Thyroid gland (tissue), 4 donors: ENCODE measurements at regions not wholly inside any gene's neighbourhood (a gene's known extent, or its start where the extent isn't known, plus 50 kb on each side); places are given as distances from the start of the nearest gene placed in this dataset.
"Not testable (repeated sequence)": the region's sequence is repeated elsewhere in the genome, so short reads cannot be mapped to it uniquely, and the experiment has no call there.

Source experiments
- DNase-seq, 2 donors: peaks; one replicate each; pipeline ENCODE4 v3.0.0-alpha.2; 2019
- H3K27ac ChIP-seq, 3 donors: fragments of 200-600 bp; sonication (generic); 1 replicate in 2 of 3; 2 replicates in 1 of 3; pipeline ENCODE4 v1.5.1; 2016 to 2019; ENCODE audit warnings: mild to moderate bottlenecking in 1 of 3, moderate library complexity in 1 of 3
- H3K27me3 ChIP-seq: fragments of 200-600 bp; sonication (generic); one replicate; pipeline ENCODE4 v1.5.1; 2019
- H3K36me3 ChIP-seq, 2 donors: fragments of 200-600 bp; sonication (generic); one replicate each; pipeline ENCODE4 v1.5.1; 2016 to 2019
- H3K4me1 ChIP-seq, 2 donors: fragments of 200-600 bp; sonication (generic); one replicate each; pipeline ENCODE4 v1.5.1; 2017 to 2019
- H3K4me3 ChIP-seq, 3 donors: fragments of 200-600 bp; sonication (generic); replicated peaks in 1 of 3; 1 replicate in 2 of 3; 2 replicates in 1 of 3; pipeline ENCODE4 v1.5.1; 2016; ENCODE audit warnings: mild to moderate bottlenecking in 1 of 3
- H3K9me3 ChIP-seq: fragments of 200-600 bp; sonication (generic); one replicate; pipeline ENCODE4 v1.5.1; 2017
- CTCF ChIP-seq, 6 experiments: fragments of 200-600 bp in 3 of 6; fragments of 450-650 bp in 3 of 6; sonication (generic) in 3 of 6; IDR thresholded peaks; one replicate each; pipeline ENCODE4 v1.5.1; 2016 to 2019; ENCODE audit warnings: antibody characterized with exemption in 6 of 6, mild to moderate bottlenecking in 2 of 6, inconsistent platforms in 1 of 6, moderate library complexity in 1 of 6
- POLR2A ChIP-seq, 2 donors: fragments of 450-650 bp; IDR thresholded peaks; one replicate each; pipeline ENCODE4 v1.6.1; 2017; ENCODE audit warnings: antibody characterized with exemption in 2 of 2, mild to moderate bottlenecking in 2 of 2, moderate library complexity in 1 of 2
- WGBS, 2 donors: methylation state at CpG; one replicate each; pipeline ENCODE4 v1.1.5; 2017; 5-methylcytosine and 5-hydroxymethylcytosine counted together
- intact Hi-C: fragments of 100-400 bp; cut with DNase I; formaldehyde crosslinking; loops from one replicate; pipeline ENCODE4 v1.15.1; 2023

- H3K27me3 ChIP-seq = no peaks in the 10 kb centered on the region
- H3K9me3 ChIP-seq = no peaks in the 10 kb centered on the region
- no peaks in the 10 kb centered on the region for H3K36me3 ChIP-seq
- 16 to 18% methylated on average over 10 of the region's 10 CpGs for WGBS, 2 donors
- H3K4me1 ChIP-seq = peaks cover 11 to 14% of the 10 kb centered on the region in 2 donors
- intact Hi-C loops = no loop called here
- H3K27ac ChIP-seq = peak overlapping the region in 2 of 3 donors; percentile 51 to 62
- TF ChIP-seq POLR2A (IDR thresholded peaks at IDR 0.05) (no peak), CTCF (IDR thresholded peaks at IDR 0.05) (peak in 4 of 6 experiments; percentile 20 to 55 (median 39))
- DNase-seq = peak; percentile 16 to 31
- no peak overlapping the region for H3K4me3 ChIP-seq
Observed at GRCh38 chr2:173571021-173571821, 216.5 kb downstream of the CDCA7 start.

GRCh38 chr2:173571887-173572680 lies 217.4 kb downstream of the CDCA7 start:
- TF ChIP-seq POLR2A (IDR thresholded peaks at IDR 0.05) (no peak), CTCF (IDR thresholded peaks at IDR 0.05) (no peak)
- intact Hi-C loops = no loop called here
- DNase-seq = peak in 1 of 2 donors; percentile 3
- Histone ChIP-seq H3K9me3 (no peaks in the 10 kb centered on the region), H3K4me3 (no peak overlapping the region), H3K27ac (peak overlapping the region; percentile 12 to 62 (median 51)), H3K36me3 (no peaks in the 10 kb centered on the region), H3K27me3 (no peaks in the 10 kb centered on the region), H3K4me1 (peaks cover 11 to 14% of the 10 kb centered on the region in 2 donors)
- WGBS, 2 donors = 36 to 41% methylated on average over 5 of the region's 5 CpGs

GRCh38 chr2:173572848-173573247 lies 218.2 kb downstream of the CDCA7 start:
- H3K9me3 ChIP-seq = no peaks in the 10 kb centered on the region
- H3K36me3 ChIP-seq = no peaks in the 10 kb centered on the region
- TF ChIP-seq POLR2A (IDR thresholded peaks at IDR 0.05) = no peak
- TF ChIP-seq CTCF (IDR thresholded peaks at IDR 0.05) = no peak
- DNase-seq = no peak
- peaks cover 11 to 14% of the 10 kb centered on the region in 2 donors for H3K4me1 ChIP-seq
- intact Hi-C loops = no loop called here
- no peaks in the 10 kb centered on the region for H3K27me3 ChIP-seq
- WGBS, 2 donors = 91 to 94% methylated on average over 1 of the region's 1 CpG
- no peak overlapping the region for H3K4me3 ChIP-seq
- no peak overlapping the region for H3K27ac ChIP-seq

GRCh38 chr2:173573782-173574181 lies 219.1 kb downstream of the CDCA7 start:
- intact Hi-C loops = not testable (repeated sequence)
- 97 to 99% methylated on average over 3 of the region's 3 CpGs for WGBS, 2 donors

GRCh38 chr2:173574324-173575112 lies 219.8 kb downstream of the CDCA7 start:
- no peak for TF ChIP-seq POLR2A (IDR thresholded peaks at IDR 0.05)
- TF ChIP-seq CTCF (IDR thresholded peaks at IDR 0.05) = no peak
- Histone ChIP-seq H3K36me3 (no peaks in the 10 kb centered on the region), H3K27ac (no peak overlapping the region), H3K9me3 (no peaks in the 10 kb centered on the region), H3K4me1 (peaks cover 11 to 14% of the 10 kb centered on the region in 2 donors), H3K27me3 (no peaks in the 10 kb centered on the region), H3K4me3 (no peak overlapping the region)
- intact Hi-C loops = no loop called here
- 74 to 78% methylated on average over 4 of the region's 4 CpGs for WGBS, 2 donors
- no peak for DNase-seq

More at GRCh38 chr2:173573782-173574181, 219.1 kb downstream of the CDCA7 start:
- H3K9me3 ChIP-seq, H3K27ac ChIP-seq, H3K4me3 ChIP-seq, H3K27me3 ChIP-seq, DNase-seq, H3K36me3 ChIP-seq: not testable (repeated sequence)
- peaks cover 11 to 14% of the 10 kb centered on the region in 2 donors for H3K4me1 ChIP-seq
